ENCODE measurements at regions not wholly inside any gene's neighbourhood (a gene's known extent, or its start where the extent isn't known, plus 50 kb on each side); places are given as distances from the start of the nearest gene placed in this dataset.

- TF ChIP-seq ZNF274 (IDR thresholded peaks at IDR 0.05; ENCODE audit: low read depth, low read length), result no peak
Observed at GRCh38 chr22:47259990-47260389, 497.5 kb downstream of the TBC1D22A start (continued).

GRCh38 chr22:47259049-47259448 lies 496.6 kb downstream of the TBC1D22A start:
- no peak for ATAC-seq
- BruUV-seq (replicated peaks), result no TSS peak
- H3K27me3 ChIP-seq (ENCODE audit: insufficient read depth, low read length), result no peaks in the 10 kb centered on the region
- intact Hi-C loops (cut with micrococcal nuclease), result no loop called here
- ChIA-PET CTCF (no interaction called here), POLR2A (no interaction called here), RAD21 (ENCODE audit: low non-redundant PET in 1 of 2, low total read pairs in 2 of 2, uncharacterized antibody in 2 of 2, unreplicated experiment in 2 of 2) (no interaction called here)
- H2AFZ ChIP-seq (ENCODE audit: low read depth, low read length, poor library complexity, severe bottlenecking), result no peak overlapping the region
- no peaks in the 10 kb centered on the region for H3K9me3 ChIP-seq (ENCODE audit: control insufficient read depth in 1 of 2, insufficient read depth in 1 of 2, low read depth in 1 of 2, low read length in 2 of 2)
- H3K27ac ChIP-seq (ENCODE audit: low read depth, low read length), result no peak overlapping the region
- DNase-seq (ENCODE audit: low read depth, low spot score), result no peak
- no peak overlapping the region for H3K4me2 ChIP-seq (ENCODE audit: low read length)
- no peaks in the 10 kb centered on the region for H3K9me2 ChIP-seq (ENCODE audit: insufficient read depth)
- H3K79me2 ChIP-seq (ENCODE audit: insufficient read depth, low read length), result no peaks in the 10 kb centered on the region
- no peak overlapping the region for H3K9ac ChIP-seq (ENCODE audit: low read length)
- H3K36me3 ChIP-seq (ENCODE audit: control insufficient read depth in 1 of 2, insufficient read depth in 2 of 2, low read length in 2 of 2), result no peaks in the 10 kb centered on the region
- H3K4me3 ChIP-seq (replicated peaks in 1 of 2; ENCODE audit: low read depth in 1 of 2, low read length in 2 of 2), result no peak overlapping the region
- H3K4me1 ChIP-seq (ENCODE audit: control insufficient read depth in 1 of 2, insufficient read depth in 2 of 2, low read length in 2 of 2), result peaks cover 0 to 4% of the 10 kb centered on the region in 2 experiments; a peak in 1 of 4 replicates
- TF ChIP-seq CBX3 (IDR thresholded peaks at IDR 0.05; ENCODE audit: low read depth), result no peak
- TF ChIP-seq, protein P1, sequence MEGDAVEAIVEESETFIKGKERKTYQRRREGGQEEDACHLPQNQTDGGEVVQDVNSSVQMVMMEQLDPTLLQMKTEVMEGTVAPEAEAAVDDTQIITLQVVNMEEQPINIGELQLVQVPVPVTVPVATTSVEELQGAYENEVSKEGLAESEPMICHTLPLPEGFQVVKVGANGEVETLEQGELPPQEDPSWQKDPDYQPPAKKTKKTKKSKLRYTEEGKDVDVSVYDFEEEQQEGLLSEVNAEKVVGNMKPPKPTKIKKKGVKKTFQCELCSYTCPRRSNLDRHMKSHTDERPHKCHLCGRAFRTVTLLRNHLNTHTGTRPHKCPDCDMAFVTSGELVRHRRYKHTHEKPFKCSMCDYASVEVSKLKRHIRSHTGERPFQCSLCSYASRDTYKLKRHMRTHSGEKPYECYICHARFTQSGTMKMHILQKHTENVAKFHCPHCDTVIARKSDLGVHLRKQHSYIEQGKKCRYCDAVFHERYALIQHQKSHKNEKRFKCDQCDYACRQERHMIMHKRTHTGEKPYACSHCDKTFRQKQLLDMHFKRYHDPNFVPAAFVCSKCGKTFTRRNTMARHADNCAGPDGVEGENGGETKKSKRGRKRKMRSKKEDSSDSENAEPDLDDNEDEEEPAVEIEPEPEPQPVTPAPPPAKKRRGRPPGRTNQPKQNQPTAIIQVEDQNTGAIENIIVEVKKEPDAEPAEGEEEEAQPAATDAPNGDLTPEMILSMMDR (IDR thresholded peaks at IDR 0.05 in 2 of 3, conservative IDR thresholded peaks at IDR 0.05 in 1 of 3; ENCODE audit: borderline replicate concordance in 1 of 3, insufficient read depth in 1 of 3, low read depth in 2 of 3, low read length in 2 of 3), result no peak
- TF ChIP-seq EGR1 (IDR thresholded peaks at IDR 0.05; ENCODE audit: low read depth), result no peak
- TF ChIP-seq JUND (IDR thresholded peaks at IDR 0.05), result no peak
- no peak for TF ChIP-seq POLR2AphosphoS5 (IDR thresholded peaks at IDR 0.05; ENCODE audit: low read depth, low read length)
- no peak for TF ChIP-seq FOSL1 (IDR thresholded peaks at IDR 0.05; ENCODE audit: low read depth)
- no peak for TF ChIP-seq ZBTB33 (IDR thresholded peaks at IDR 0.05; ENCODE audit: extremely low read depth, insufficient replicate concordance, low read length)
- no peak for TF ChIP-seq ZNF274 (IDR thresholded peaks at IDR 0.05; ENCODE audit: low read depth, low read length)
- no peak for TF ChIP-seq TCF7L2 (IDR thresholded peaks at IDR 0.05; ENCODE audit: borderline replicate concordance, extremely low read depth, insufficient read depth, insufficient read length)
- TF ChIP-seq POLR2A (IDR thresholded peaks at IDR 0.05; ENCODE audit: borderline replicate concordance, extremely low read depth, insufficient read depth, insufficient read length), result no peak
- TF ChIP-seq SRF (IDR thresholded peaks at IDR 0.05; ENCODE audit: low read depth), result no peak
- TF ChIP-seq EZH2 (IDR thresholded peaks at IDR 0.05), result no peak
- TF ChIP-seq EZH2phosphoT487 (IDR thresholded peaks at IDR 0.05; ENCODE audit: borderline replicate concordance), result no peak
- no peaks in the 10 kb centered on the region for H4K20me1 ChIP-seq (ENCODE audit: insufficient read depth)
